Panc1 (cell line): ENCODE measurements at regions not wholly inside any gene's neighbourhood (a gene's known extent, or its start where the extent isn't known, plus 50 kb on each side); places are given as distances from the start of the nearest gene placed in this dataset.

Source experiments
- POLR2AphosphoS5 ChIP-seq: IDR thresholded peaks from 2 replicates; pipeline ENCODE4 v1.6.1; 2012; ENCODE audit warnings: mild to moderate bottlenecking, low read depth, low read length, moderate library complexity
- REST ChIP-seq, 2 experiments: IDR thresholded peaks; 2 replicates each; pipeline ENCODE4 v1.6.1; 2011 to 2012; ENCODE audit warnings: low read depth in 2 of 2, control low read depth in 1 of 2, low read length in 1 of 2, mild to moderate bottlenecking in 1 of 2, moderate library complexity in 1 of 2; ENCODE audit not compliant: insufficient read depth in 1 of 2
- SIN3A ChIP-seq: IDR thresholded peaks from 2 replicates; pipeline ENCODE4 v1.6.1; 2012; ENCODE audit warnings: low read depth, mild to moderate bottlenecking, low read length, moderate library complexity, borderline replicate concordance; ENCODE audit not compliant: insufficient read depth
- TF ChIP-seq, protein P1 (sequence below): fragments of 450-650 bp; IDR thresholded peaks from 2 replicates; pipeline ENCODE4 v1.5.1; 2017; ENCODE audit warnings: mild to moderate bottlenecking

GRCh38 chr1:73813716-73814115 lies 384.3 kb downstream of the LRRIQ3 start:
- TF ChIP-seq, protein P1, sequence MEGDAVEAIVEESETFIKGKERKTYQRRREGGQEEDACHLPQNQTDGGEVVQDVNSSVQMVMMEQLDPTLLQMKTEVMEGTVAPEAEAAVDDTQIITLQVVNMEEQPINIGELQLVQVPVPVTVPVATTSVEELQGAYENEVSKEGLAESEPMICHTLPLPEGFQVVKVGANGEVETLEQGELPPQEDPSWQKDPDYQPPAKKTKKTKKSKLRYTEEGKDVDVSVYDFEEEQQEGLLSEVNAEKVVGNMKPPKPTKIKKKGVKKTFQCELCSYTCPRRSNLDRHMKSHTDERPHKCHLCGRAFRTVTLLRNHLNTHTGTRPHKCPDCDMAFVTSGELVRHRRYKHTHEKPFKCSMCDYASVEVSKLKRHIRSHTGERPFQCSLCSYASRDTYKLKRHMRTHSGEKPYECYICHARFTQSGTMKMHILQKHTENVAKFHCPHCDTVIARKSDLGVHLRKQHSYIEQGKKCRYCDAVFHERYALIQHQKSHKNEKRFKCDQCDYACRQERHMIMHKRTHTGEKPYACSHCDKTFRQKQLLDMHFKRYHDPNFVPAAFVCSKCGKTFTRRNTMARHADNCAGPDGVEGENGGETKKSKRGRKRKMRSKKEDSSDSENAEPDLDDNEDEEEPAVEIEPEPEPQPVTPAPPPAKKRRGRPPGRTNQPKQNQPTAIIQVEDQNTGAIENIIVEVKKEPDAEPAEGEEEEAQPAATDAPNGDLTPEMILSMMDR: no peak
- TF ChIP-seq POLR2AphosphoS5: no peak
- TF ChIP-seq REST (IDR thresholded peaks at IDR 0.05; ENCODE audit: insufficient read depth in 1 of 2, low read depth in 2 of 2, low read length in 1 of 2): no peak
- no peak for TF ChIP-seq SIN3A
